Neural progenitor cell (in vitro differentiated cells): ENCODE measurements at regions not wholly inside any gene's neighbourhood (a gene's known extent, or its start where the extent isn't known, plus 50 kb on each side); places are given as distances from the start of the nearest gene placed in this dataset.
"Not testable (repeated sequence)": the region's sequence is repeated elsewhere in the genome, so short reads cannot be mapped to it uniquely, and the experiment has no call there.

Experiments used
- DNase-seq: peaks from one replicate; pipeline ENCODE4 v3.0.0-alpha.2; 2016; ENCODE audit warnings: low spot score
- H2AFZ ChIP-seq: fragments of 200-600 bp; sonication (generic); replicated peaks from 2 replicates; pipeline ENCODE4 v1.6.1; 2016; ENCODE audit warnings: antibody characterized with exemption
- H3F3A ChIP-seq: fragments of 200-600 bp; sonication (generic); 2 replicates; pipeline ENCODE4 v1.6.1; 2016; ENCODE audit warnings: antibody characterized with exemption, low read depth
- H3K27ac ChIP-seq: fragments of 200-600 bp; sonication (generic); 2 replicates; pipeline ENCODE4 v1.5.1; 2016; ENCODE audit warnings: mild to moderate bottlenecking
- H3K27me3 ChIP-seq: fragments of 200-600 bp; sonication (generic); 2 replicates; pipeline ENCODE4 v1.6.1; 2016; ENCODE audit warnings: mild to moderate bottlenecking, moderate library complexity
- H3K36me3 ChIP-seq: fragments of 200-600 bp; sonication (generic); 2 replicates; pipeline ENCODE4 v1.5.1; 2016
- H3K4me1 ChIP-seq: fragments of 200-600 bp; sonication (generic); 2 replicates; pipeline ENCODE4 v1.6.1; 2016; ENCODE audit warnings: mixed run types
- H3K4me2 ChIP-seq: fragments of 200-600 bp; sonication (generic); 2 replicates; pipeline ENCODE4 v1.6.1; 2016
- H3K4me3 ChIP-seq: fragments of 200-600 bp; sonication (generic); 2 replicates; pipeline ENCODE4 v1.5.1; 2016
- H3K79me2 ChIP-seq: fragments of 200-600 bp; sonication (generic); 2 replicates; pipeline ENCODE4 v1.6.1; 2016; ENCODE audit warnings: low read depth
- H3K9ac ChIP-seq: fragments of 200-600 bp; sonication (generic); 2 replicates; pipeline ENCODE4 v1.6.1; 2016
- H3K9me3 ChIP-seq: fragments of 200-600 bp; sonication (generic); 2 replicates; pipeline ENCODE4 v1.5.1; 2016; ENCODE audit warnings: low read depth
- H4K20me1 ChIP-seq: fragments of 200-600 bp; sonication (generic); 2 replicates; pipeline ENCODE4 v1.6.1; 2016; ENCODE audit warnings: low read depth
- H3K27ac Mint-ChIP-seq: 3 replicates; pipeline ENCODE4 v1.8.0; 2021; ENCODE audit warnings: mixed read lengths
- H3K27me3 Mint-ChIP-seq: 2 replicates; pipeline ENCODE4 v1.8.0; 2022; ENCODE audit warnings: low read depth, mild to moderate bottlenecking, inconsistent platforms, moderate library complexity, mixed read lengths; ENCODE audit not compliant: insufficient read depth
- H3K36me3 Mint-ChIP-seq: 3 replicates; pipeline ENCODE4 v1.8.0; 2021; ENCODE audit warnings: mixed read lengths
- H3K4me1 Mint-ChIP-seq: 3 replicates; pipeline ENCODE4 v1.8.0; 2021; ENCODE audit warnings: mixed read lengths
- H3K4me3 Mint-ChIP-seq: 3 replicates; pipeline ENCODE4 v1.8.0; 2021; ENCODE audit warnings: mild to moderate bottlenecking, moderate library complexity, mixed read lengths
- H3K9me3 Mint-ChIP-seq: 3 replicates; pipeline ENCODE4 v1.8.0; 2020; ENCODE audit warnings: mixed read lengths
- EZH2 ChIP-seq: fragments of 200-600 bp; sonication (generic); IDR thresholded peaks from 2 replicates; pipeline ENCODE4 v1.6.1; 2017; ENCODE audit warnings: antibody characterized with exemption, mild to moderate bottlenecking, moderate library complexity
- EZH2phosphoT487 ChIP-seq: fragments of 200-600 bp; sonication (generic); IDR thresholded peaks from 2 replicates; pipeline ENCODE4 v1.6.1; 2017; ENCODE audit warnings: antibody characterized with exemption
- TF ChIP-seq, protein P1 (sequence below): fragments of 200-600 bp; sonication (generic); IDR thresholded peaks from 2 replicates; pipeline ENCODE4 v1.5.1; 2017; ENCODE audit warnings: antibody characterized with exemption, mild to moderate bottlenecking

DNA sequence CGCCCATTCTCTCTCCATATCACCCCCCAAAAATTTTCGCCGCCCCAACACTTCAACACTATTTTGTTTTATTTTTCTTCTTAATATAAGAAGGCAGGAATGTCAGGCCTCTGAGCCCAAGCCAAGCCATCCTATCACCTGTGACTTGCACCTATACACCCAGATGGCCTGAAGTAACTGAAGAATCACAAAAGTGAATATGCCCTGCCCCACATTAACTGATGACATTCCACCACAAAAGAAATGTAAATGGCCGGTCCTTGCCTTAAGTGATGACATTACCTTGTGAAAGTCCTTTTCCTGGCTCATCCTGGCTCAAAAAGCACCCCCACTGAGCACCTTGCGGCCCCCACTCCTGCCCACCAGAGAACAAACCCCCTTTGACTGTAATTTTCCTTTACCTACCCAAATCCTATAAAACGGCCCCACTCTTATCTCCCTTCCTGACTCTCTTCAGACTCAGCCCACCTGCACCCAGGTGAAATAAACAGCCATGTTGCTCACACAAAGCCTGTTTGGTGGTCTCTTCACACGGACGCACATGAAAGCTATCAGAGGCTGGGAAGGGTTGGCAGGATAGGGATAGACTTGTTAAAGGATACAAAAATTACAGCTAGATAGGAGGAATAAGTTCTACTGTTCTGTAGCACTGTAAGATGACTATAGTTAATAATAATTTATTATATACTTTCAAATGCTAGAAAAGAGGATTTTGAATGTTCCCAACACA lies 130.9 kb upstream of the PALMD start:
- not testable (repeated sequence) for H3K27ac Mint-ChIP-seq, H3K27me3 ChIP-seq, H3K4me3 Mint-ChIP-seq, H3K9me3 ChIP-seq, H3K4me1 Mint-ChIP-seq, H3K79me2 ChIP-seq, H3K4me3 ChIP-seq, H4K20me1 ChIP-seq, H3F3A ChIP-seq, H3K36me3 Mint-ChIP-seq, H3K4me1 ChIP-seq, H3K9ac ChIP-seq, H3K27me3 Mint-ChIP-seq, H2AFZ ChIP-seq, H3K9me3 Mint-ChIP-seq, H3K36me3 ChIP-seq, H3K4me2 ChIP-seq, H3K27ac ChIP-seq, DNase-seq

DNA sequence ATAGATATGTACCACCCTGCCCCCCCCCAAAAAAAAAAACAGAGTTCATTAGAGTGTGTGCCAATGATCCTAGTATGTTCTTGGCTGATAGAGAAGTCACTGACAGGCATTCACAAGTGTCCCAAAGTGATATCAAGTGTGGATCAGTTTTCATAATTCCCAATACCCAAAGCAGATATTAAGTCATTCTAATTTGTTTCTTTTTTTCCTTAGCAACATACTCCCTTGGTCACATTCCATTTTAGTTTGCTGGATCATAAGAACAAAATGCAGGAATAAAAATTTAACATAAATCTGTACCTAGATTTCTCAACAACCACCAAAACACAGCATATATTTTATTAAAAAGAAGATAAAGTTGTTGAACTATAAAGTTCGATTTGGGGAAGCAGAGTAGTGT lies 129.8 kb upstream of the PALMD start:
- DNase-seq: no peak
- Histone ChIP-seq H4K20me1 (no peaks in the 10 kb centered on the region), H3F3A (no peaks in the 10 kb centered on the region), H3K9ac (no peak overlapping the region), H3K27me3 (no peaks in the 10 kb centered on the region), H3K36me3 (no peaks in the 10 kb centered on the region), H3K79me2 (no peaks in the 10 kb centered on the region), H3K4me3 (no peak overlapping the region), H3K4me1 (no peaks in the 10 kb centered on the region), H2AFZ (no peak overlapping the region), H3K27ac (no peak overlapping the region), H3K9me3 (no peaks in the 10 kb centered on the region), H3K4me2 (no peak overlapping the region)
- no peak overlapping the region for H3K27ac Mint-ChIP-seq
- TF ChIP-seq, protein P1, sequence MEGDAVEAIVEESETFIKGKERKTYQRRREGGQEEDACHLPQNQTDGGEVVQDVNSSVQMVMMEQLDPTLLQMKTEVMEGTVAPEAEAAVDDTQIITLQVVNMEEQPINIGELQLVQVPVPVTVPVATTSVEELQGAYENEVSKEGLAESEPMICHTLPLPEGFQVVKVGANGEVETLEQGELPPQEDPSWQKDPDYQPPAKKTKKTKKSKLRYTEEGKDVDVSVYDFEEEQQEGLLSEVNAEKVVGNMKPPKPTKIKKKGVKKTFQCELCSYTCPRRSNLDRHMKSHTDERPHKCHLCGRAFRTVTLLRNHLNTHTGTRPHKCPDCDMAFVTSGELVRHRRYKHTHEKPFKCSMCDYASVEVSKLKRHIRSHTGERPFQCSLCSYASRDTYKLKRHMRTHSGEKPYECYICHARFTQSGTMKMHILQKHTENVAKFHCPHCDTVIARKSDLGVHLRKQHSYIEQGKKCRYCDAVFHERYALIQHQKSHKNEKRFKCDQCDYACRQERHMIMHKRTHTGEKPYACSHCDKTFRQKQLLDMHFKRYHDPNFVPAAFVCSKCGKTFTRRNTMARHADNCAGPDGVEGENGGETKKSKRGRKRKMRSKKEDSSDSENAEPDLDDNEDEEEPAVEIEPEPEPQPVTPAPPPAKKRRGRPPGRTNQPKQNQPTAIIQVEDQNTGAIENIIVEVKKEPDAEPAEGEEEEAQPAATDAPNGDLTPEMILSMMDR: no peak
- TF ChIP-seq EZH2 (no peak), EZH2phosphoT487 (no peak)
- H3K4me3 Mint-ChIP-seq: no peak overlapping the region
- H3K9me3 Mint-ChIP-seq: no peaks in the 10 kb centered on the region
- H3K4me1 Mint-ChIP-seq: no peaks in the 10 kb centered on the region
- no peaks in the 10 kb centered on the region for H3K36me3 Mint-ChIP-seq
- H3K27me3 Mint-ChIP-seq: no peaks in the 10 kb centered on the region

DNA sequence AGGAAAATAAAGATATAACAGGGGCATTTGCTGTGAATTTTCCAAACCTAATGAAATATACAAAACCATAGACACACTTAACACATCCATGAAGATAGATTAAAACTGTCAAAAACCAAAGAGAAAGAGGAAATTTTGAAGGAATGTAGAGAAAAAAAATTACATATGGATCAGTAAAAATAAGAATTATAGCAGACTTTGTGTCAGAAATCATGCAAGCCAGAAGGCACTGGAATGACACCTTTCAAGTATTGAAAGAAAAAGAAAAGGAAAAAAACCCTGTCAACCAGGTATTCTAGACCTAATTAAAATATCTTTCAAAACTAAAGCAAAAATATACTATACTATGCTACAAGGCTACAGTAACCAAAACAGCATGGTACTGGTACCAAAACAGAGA lies 125.8 kb upstream of the PALMD start:
- Histone ChIP-seq H3K9me3 (no peaks in the 10 kb centered on the region), H4K20me1 (no peaks in the 10 kb centered on the region), H3K9ac (no peak overlapping the region), H3K79me2 (no peaks in the 10 kb centered on the region), H3K36me3 (no peaks in the 10 kb centered on the region), H3K27ac (no peak overlapping the region), H2AFZ (no peak overlapping the region), H3F3A (no peaks in the 10 kb centered on the region), H3K27me3 (no peaks in the 10 kb centered on the region), H3K4me2 (no peak overlapping the region), H3K4me1 (no peaks in the 10 kb centered on the region), H3K4me3 (no peak overlapping the region)
- Mint-ChIP-seq H3K4me3 (no peak overlapping the region), H3K27me3 (peaks cover 5% of the 10 kb centered on the region), H3K4me1 (no peaks in the 10 kb centered on the region), H3K36me3 (no peaks in the 10 kb centered on the region), H3K27ac (no peak overlapping the region), H3K9me3 (peaks cover 2% of the 10 kb centered on the region)
- DNase-seq: no peak
- no peak for TF ChIP-seq EZH2phosphoT487

DNA sequence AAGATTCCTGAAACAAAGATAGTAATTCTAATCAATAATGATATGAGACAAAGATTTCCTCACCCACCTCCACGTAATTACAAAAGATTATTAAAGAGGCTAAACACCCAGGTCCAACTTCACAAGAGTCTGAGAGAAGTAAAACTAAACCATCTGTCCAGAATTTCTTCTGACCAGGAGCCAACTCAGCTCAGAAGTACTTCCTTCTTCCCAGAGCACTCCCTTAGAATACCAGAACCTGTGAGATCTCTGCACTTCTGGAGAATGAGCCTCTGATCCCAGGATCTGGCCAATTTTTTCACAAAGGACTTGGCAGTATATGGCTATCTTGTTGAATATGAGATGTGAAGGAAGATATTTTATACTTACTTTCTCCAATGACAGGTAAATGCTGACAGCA lies 120.6 kb upstream of the PALMD start:
- Histone ChIP-seq H3K79me2 (no peaks in the 10 kb centered on the region), H3K9me3 (no peaks in the 10 kb centered on the region), H3K4me1 (peaks cover 9% of the 10 kb centered on the region), H3K27ac (no peak overlapping the region), H3K27me3 (no peaks in the 10 kb centered on the region), H3K36me3 (no peaks in the 10 kb centered on the region), H3F3A (no peaks in the 10 kb centered on the region), H2AFZ (peak overlapping the region; percentile 0), H3K4me2 (no peak overlapping the region), H3K4me3 (no peak overlapping the region), H3K9ac (no peak overlapping the region), H4K20me1 (no peaks in the 10 kb centered on the region)
- Mint-ChIP-seq H3K27ac (no peak overlapping the region), H3K4me1 (no peaks in the 10 kb centered on the region), H3K4me3 (no peak overlapping the region), H3K9me3 (peaks cover 2% of the 10 kb centered on the region), H3K27me3 (peaks cover 5% of the 10 kb centered on the region), H3K36me3 (no peaks in the 10 kb centered on the region)
- TF ChIP-seq EZH2phosphoT487 (no peak), EZH2 (no peak)
- TF ChIP-seq, protein P1: no peak
- DNase-seq: no peak
